ENCODE measurements at regions not wholly inside any gene's neighbourhood (a gene's known extent, or its start where the extent isn't known, plus 50 kb on each side); places are given as distances from the start of the nearest gene placed in this dataset.
"Not testable (repeated sequence)": the region's sequence is repeated elsewhere in the genome, so short reads cannot be mapped to it uniquely, and the experiment has no call there.

DNA sequence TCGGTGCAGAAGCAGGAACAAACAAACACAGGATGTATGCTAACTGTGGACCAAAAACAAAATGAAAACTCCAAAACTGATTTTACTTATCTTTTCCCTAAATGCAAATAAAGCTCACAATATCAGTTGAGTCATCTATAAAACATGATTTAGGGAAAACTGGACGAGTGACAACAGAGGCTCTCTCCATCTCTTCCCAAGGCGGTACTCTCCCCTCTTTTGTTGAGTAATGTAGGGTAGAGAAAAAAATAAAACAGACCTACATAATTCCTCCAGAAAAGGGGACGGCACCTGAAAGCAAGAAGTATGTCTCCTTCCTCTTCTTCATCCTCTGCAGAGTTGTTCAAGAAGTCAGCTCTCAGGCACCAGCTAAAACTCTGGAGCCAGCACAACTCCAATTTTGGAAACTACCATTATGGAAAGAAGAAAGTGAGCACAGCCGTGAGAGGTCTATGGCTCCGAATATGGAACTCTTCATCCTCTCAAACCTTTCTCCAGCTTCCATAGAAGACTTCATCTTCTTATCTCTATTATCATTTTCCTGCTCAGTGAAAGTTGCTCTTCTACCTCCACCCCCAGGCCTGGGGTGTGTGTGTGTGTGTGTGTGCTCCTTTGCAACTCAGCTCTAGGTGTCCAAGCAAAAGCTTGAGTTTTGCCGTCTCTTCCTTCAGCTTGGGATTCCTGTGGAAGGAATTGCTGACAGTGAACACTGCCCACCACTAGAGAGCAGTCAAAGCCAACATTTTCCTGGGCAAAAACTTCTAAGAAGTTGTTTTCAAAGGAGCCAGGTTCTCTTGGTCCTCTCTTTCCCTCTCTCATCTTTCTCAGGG is 155.4 kb downstream of the DIO2 start:
- peak; percentile 53 for DNase-seq

GRCh38 chr14:80055226-80055625 is 156.1 kb downstream of the DIO2 start:
- no peak for DNase-seq

DNA sequence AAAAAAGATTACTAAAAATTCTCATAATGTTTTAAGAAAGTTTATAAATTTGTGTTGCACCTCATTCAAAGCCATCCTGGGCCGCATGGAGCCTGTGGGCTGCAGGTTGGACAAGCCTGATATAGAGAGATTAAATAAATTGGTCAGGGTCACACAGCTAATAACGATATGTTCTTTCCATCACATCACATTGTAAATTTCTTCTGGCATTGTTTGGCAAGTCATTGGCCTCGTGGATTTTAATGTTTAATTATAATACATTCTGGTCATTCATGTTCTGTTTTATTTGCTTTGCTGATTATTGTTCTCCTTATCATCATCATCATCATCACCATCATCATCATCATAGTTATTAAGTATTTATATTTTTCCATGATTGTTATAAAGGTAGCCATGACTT is 157.3 kb downstream of the DIO2 start:
- no peak for DNase-seq

- peak; percentile 62 for DNase-seq
These were observed 162.2 kb downstream of the DIO2 start for GRCh38 chr14:80049055-80049454.

GRCh38 chr14:80047761-80048160 is 163.5 kb downstream of the DIO2 start:
- peak; percentile 17 for DNase-seq

GRCh38 chr14:80037349-80037748 is 174.0 kb downstream of the DIO2 start:
- DNase-seq, result no peak

DNA sequence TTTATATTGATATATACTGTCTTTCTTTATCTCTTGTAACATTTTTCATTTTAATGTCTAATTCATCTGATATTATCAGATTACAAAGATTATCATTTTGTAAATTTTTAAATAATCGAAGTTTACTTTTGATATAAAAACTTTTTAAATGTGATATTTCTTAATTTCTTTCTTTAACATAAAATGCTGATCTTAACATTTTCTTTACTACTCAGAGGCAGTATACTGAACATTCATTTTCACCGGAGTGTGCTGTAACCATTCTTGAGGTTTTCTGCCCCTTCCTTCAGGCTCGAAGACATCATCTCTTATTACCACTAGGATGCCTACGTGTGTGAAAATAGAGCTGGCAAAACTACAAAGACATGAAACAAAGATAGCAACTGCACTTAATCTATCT is 186.9 kb downstream of the DIO2 start:
- no peak for DNase-seq

DNA sequence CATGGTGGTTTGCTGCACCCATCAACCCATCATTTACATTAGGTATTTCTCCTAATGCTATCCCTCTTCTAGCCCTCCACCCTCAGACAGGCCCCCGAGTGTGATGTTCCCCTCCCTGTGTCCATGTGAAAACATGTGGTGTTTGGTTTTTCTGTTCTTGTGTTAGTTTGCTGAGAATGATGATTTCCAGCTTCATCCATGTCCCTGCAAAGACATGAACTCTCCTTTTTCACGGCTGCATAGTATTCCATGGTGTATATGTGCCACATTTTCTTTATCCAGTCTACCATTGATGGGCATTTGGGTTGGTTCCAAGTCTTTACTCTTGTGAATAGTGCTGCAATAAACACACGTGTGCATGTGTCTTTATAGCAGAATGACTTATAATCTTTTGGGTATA is 192.8 kb downstream of the DIO2 start:
- not testable (repeated sequence) for DNase-seq

GRCh38 chr14:80017795-80018194 is 193.5 kb downstream of the DIO2 start:
- DNase-seq, result no peak

DNA sequence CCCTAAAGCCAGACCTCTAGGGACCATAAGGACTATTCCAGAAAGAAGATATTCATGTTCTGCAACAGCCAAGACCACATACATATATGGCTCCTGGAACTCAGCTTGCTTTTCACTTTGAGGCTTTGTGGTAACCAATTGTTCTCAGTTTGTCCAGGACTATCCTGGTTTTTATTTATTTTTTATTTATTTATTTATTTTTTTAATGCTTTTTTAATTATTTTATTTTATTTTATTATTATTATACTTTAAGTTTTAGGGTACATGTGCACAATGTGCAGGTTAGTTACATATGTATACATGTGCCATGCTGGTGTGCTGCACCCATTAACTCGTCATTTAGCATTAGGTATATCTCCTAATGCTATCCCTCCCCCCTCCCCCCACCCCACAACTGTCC is 201.1 kb downstream of the DIO2 start:
- not testable (repeated sequence) for DNase-seq

DNA sequence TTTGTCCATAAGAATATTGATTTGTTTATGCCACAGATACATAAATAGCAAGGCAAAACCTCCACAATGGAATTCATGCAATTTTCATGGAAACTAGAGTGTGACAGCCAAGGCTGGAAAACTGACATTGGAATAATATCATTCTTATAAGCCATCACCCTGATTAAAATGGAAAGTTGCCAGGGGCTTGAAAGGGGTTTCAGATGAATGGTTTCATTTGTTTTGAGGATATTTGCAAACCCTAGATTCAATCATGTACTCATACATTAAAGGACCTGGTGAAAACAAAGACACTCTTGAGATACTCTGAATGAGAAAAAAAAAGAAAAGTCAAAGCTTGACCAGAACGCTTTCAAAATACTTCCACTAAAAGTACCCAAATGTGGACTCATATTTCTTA is 205.7 kb downstream of the DIO2 start:
- DNase-seq, result no peak

DNA sequence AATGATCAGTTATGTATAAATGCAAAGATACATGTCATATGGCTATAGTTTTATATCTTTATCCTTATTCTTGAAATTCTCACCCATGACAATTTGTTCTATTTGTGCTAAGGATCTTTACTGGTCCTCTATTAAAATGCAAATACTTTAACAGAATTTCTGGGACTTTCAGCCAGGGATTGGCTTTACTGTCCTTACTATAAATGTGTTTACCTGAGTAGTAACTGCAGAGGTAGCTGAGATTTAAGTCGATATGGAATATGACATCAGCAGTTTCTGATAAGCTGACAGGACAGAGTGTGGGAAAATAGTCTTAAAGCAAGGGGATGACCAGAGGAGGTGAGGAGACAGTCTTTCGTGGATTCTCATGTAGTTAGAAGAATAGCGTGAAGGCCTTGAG is 206.4 kb downstream of the DIO2 start:
- no peak for DNase-seq

DNA sequence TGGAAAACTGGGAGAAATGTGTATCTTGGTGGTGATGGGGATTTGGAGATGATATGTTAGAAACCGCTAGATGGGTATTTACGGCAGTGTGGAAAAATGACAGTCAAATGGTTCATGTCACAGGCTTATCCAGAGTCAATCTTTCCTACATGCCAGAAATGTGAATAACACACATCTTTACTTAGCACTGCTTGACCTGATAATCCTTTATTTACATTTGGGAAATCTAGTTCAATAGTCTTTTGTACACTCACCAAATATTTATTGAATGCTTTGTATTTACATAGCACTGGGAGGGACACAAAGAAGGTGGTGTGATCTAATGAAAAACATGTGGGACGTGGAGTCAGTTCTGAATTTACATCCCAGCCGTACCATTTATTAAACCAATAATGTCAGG is 208.2 kb downstream of the DIO2 start:
- DNase-seq, result peak; percentile 53

DNA sequence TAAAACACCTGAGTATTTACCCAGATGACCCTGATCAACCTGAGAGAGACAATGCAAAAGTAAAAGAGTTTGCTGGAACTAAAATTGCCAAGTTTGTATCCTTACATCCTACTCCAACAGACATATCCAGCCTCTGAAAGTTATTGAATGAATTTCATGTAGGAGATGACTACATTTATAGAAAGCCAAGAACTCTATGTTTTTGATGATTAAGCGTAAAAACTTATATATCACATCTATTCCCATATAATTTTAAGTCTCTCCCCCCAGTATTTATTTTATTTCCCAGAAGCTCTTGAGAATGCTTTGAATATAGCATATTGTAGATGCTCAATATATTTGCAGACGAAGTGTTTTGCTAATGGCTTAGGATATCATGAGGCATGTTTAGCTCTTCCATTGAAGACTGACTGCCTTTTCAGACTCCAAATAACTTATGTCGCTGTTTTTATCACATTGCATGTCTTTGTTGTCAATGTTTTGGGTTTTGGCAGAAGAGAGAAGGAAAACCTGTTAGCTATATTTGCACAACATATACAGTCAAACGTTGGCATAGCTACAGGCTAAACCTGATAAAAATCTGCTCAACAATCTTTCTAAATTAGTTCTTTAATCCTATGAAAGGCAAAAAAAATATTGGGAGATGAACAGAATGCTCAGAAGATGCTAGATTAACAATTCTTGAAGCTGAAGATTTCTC is 213.6 kb downstream of the DIO2 start:
- DNase-seq, result no peak

GRCh38 chr14:79992407-79993198 is 218.7 kb downstream of the DIO2 start:
- DNase-seq, result no peak

- no peak for DNase-seq
These were observed 219.4 kb downstream of the DIO2 start for GRCh38 chr14:79991866-79992265.

GRCh38 chr14:79989990-79990389 is 221.3 kb downstream of the DIO2 start:
- no peak for DNase-seq

DNA sequence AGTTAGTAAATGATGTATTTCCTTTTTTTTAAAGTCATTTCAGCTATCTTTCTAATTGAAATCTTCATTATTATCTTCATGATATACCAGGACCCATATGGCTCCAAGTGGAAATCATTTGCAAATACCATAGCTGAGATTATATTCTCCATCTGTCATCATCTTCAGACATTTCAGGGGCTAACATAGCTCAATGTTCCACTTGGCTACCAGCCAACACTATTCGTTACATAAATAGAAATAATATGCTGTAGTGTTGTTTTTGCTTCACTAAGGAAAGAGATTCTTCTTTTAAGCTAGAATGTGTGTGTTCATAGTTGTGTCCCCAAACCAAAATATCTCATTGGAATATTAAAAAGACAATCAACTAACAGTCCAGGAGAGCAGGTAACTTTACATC is 225.1 kb downstream of the DIO2 start:
- DNase-seq, result no peak

DNA sequence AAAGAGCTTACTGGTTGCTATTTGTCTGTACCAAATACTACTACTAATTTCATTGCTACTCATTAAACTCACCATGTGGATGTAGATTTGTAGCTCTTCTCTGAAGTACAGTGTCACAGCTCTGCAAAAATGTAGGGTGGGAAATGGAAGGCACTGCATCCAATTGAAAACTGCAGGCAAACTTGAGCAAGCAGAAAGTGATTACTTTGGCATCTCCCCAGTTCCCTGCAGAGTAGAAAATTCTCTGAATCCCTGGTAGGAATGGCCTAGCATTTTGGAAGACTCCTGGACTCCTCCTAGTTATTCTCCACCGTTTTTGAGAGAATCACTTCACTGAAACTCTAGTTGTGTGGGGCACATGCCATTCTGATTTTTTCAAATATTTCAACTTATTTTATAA is 239.1 kb downstream of the DIO2 start:
- no peak for DNase-seq

- DNase-seq, result peak; percentile 56
These were observed 240.0 kb downstream of the DIO2 start for GRCh38 chr14:79971330-79971729.

DNA sequence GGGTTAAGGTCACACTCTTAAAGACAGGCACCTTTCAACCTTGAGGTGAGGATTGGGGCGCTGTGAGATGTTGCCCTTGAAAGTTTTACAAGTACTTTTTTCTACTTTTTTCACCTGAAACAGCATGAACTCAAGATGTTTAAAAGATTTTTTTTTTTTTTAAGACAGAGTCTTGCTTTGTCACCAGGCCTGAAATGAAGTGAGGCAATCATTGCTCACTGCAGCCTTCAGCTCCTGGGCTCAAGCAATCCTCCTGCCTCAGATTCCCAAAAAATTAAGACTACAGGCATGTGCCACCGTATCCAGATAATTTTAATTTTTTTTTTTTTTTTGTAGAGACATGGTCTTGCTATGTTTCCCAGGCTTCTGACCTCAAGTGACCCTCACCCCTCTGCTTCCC is 243.9 kb downstream of the DIO2 start:
- peak; percentile 6 for DNase-seq

GRCh38 chr14:79967001-79967400 is 244.3 kb downstream of the DIO2 start:
- peak; percentile 30 for DNase-seq

- peak; percentile 7 for DNase-seq
These were observed 245.4 kb downstream of the DIO2 start for GRCh38 chr14:79965896-79966295.

DNA sequence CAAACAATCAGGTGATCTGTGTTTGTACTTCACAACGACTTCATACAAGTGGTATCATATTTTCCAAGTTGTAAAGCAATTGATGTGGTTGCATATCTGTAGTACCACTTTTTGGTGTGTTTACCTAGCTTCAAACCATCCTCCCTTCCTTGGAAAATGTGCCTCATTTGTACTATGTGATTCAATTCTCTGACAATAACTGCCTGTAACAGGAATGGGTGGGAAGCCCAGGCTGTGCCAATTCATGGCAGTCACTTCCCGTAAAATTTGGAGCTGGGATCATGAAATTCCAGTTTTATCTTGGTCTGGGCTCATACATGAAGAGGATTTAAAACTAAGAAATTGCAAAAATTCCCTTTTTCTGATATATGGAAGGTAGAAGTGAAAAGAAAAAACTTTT is 250.1 kb downstream of the DIO2 start:
- DNase-seq, result no peak

Measured in fibroblast of skin of right biceps (primary cell).